Neural cell (in vitro differentiated cells): ENCODE measurements at regions not wholly inside any gene's neighbourhood (a gene's known extent, or its start where the extent isn't known, plus 50 kb on each side); places are given as distances from the start of the nearest gene placed in this dataset.

Experiments
- H2AFZ ChIP-seq: fragments of 200-600, 300-800 bp; sonication (generic), shearing (Covaris generic); 2 replicates; pipeline ENCODE4 v1.6.0; 2014; ENCODE audit warnings: low read depth, mild to moderate bottlenecking, antibody characterized with exemption, low read length, moderate library complexity
- H3F3A ChIP-seq: fragments of 200-600 bp; shearing (Covaris generic); 2 replicates; pipeline ENCODE4 v1.6.1; 2016; ENCODE audit warnings: mild to moderate bottlenecking, moderate library complexity, mixed read lengths, antibody characterized with exemption, low read length; ENCODE audit not compliant: insufficient read depth, poor library complexity, severe bottlenecking
- H3K27ac ChIP-seq: fragments of 200-600, 300-800 bp; sonication (generic), shearing (Covaris generic); 2 replicates; pipeline ENCODE4 v1.5.1; 2014; ENCODE audit warnings: mild to moderate bottlenecking, low read length, moderate library complexity
- H3K27me3 ChIP-seq: fragments of 300-800, 200-600 bp; sonication (generic), shearing (Covaris generic); 2 replicates; pipeline ENCODE4 v1.6.0; 2014; ENCODE audit warnings: mild to moderate bottlenecking, low read depth, low read length, moderate library complexity; ENCODE audit not compliant: insufficient read depth
- H3K36me3 ChIP-seq: fragments of 300-800, 200-600 bp; sonication (generic), shearing (Covaris generic); 2 replicates; pipeline ENCODE4 v1.5.1; 2014; ENCODE audit warnings: mild to moderate bottlenecking, antibody characterized with exemption, low read length, moderate library complexity; ENCODE audit not compliant: insufficient read depth
- H3K4me2 ChIP-seq: fragments of 300-800, 200-600 bp; sonication (generic), shearing (Covaris generic); 2 replicates; pipeline ENCODE4 v1.6.0; 2014; ENCODE audit warnings: mild to moderate bottlenecking, low read length
- H3K4me3 ChIP-seq: fragments of 300-800, 200-600 bp; sonication (generic), shearing (Covaris generic); 2 replicates; pipeline ENCODE4 v1.5.1; 2014; ENCODE audit warnings: mild to moderate bottlenecking, low read length, moderate library complexity
- H3K79me2 ChIP-seq: fragments of 200-600 bp; shearing (Covaris generic); replicated peaks from 2 replicates; pipeline ENCODE4 v1.6.0; 2014; ENCODE audit warnings: mild to moderate bottlenecking, low read length, moderate library complexity; ENCODE audit not compliant: insufficient read depth
- H3K9ac ChIP-seq: fragments of 300-800, 200-600 bp; sonication (generic), shearing (Covaris generic); 2 replicates; pipeline ENCODE4 v1.6.1; 2016; ENCODE audit warnings: mild to moderate bottlenecking, low read length, mixed read lengths
- H3K9me2 ChIP-seq: fragments of 200-600 bp; shearing (Covaris generic); 2 replicates; pipeline ENCODE4 v1.6.1; 2016; ENCODE audit warnings: mild to moderate bottlenecking, low read length, mixed read lengths; ENCODE audit not compliant: insufficient read depth
- H3K9me3 ChIP-seq: fragments of 200-600, 300-800 bp; sonication (generic), shearing (Covaris generic); 2 replicates; pipeline ENCODE4 v1.6.1; 2016; ENCODE audit warnings: mild to moderate bottlenecking, mixed run types, low read length, moderate library complexity, mixed read lengths
- H4K20me1 ChIP-seq: fragments of 200-600 bp; shearing (Covaris generic); 2 replicates; pipeline ENCODE4 v1.6.1; 2016; ENCODE audit warnings: mild to moderate bottlenecking, mixed run types; ENCODE audit not compliant: insufficient read depth
- CTCF ChIP-seq: fragments of 450-650 bp; IDR thresholded peaks from 2 replicates; pipeline ENCODE4 v1.5.1; 2014; ENCODE audit warnings: antibody characterized with exemption, mild to moderate bottlenecking, moderate library complexity; ENCODE audit not compliant: poor library complexity, severe bottlenecking
- EP300 ChIP-seq: fragments of 450-650 bp; conservative IDR thresholded peaks from 2 replicates; pipeline ENCODE4 v1.6.1; 2014; ENCODE audit warnings: antibody characterized with exemption, mild to moderate bottlenecking, moderate library complexity; ENCODE audit not compliant: poor library complexity, severe bottlenecking
- EZH2 ChIP-seq: fragments of 200-600, 300-800 bp; shearing (Covaris generic), sonication (generic); IDR thresholded peaks from 2 replicates; pipeline ENCODE4 v1.6.1; 2014; ENCODE audit warnings: antibody characterized with exemption, low read length, borderline replicate concordance, mild to moderate bottlenecking; ENCODE audit not compliant: insufficient read depth, poor library complexity, severe bottlenecking
- MXI1 ChIP-seq: fragments of 450-650 bp; conservative IDR thresholded peaks from 2 replicates; pipeline ENCODE4 v1.6.1; 2014; ENCODE audit warnings: antibody characterized with exemption, mild to moderate bottlenecking; ENCODE audit not compliant: poor library complexity, severe bottlenecking
- POLR2AphosphoS5 ChIP-seq: IDR thresholded peaks from 2 replicates; pipeline ENCODE4 v1.6.1; 2012
- RAD21 ChIP-seq: fragments of 450-650 bp; conservative IDR thresholded peaks from 2 replicates; pipeline ENCODE4 v1.6.1; 2014; ENCODE audit warnings: antibody characterized with exemption, mild to moderate bottlenecking, moderate library complexity
- REST ChIP-seq: IDR thresholded peaks from 2 replicates; pipeline ENCODE4 v1.6.1; 2012; ENCODE audit warnings: borderline replicate concordance
- SMC3 ChIP-seq: fragments of 450-650 bp; conservative IDR thresholded peaks from 2 replicates; pipeline ENCODE4 v1.6.1; 2014; ENCODE audit warnings: antibody characterized with exemption, mild to moderate bottlenecking, moderate library complexity; ENCODE audit not compliant: poor library complexity
- TAF1 ChIP-seq: IDR thresholded peaks from 2 replicates; pipeline ENCODE4 v1.6.1; 2012; ENCODE audit warnings: low read depth

GRCh38 chr5:169474226-169474625 is 109.3 kb upstream of the SPDL1 start:
- no peaks in the 10 kb centered on the region for H3K36me3 ChIP-seq
- no peak overlapping the region for H3K4me3 ChIP-seq
- no peaks in the 10 kb centered on the region for H3K27me3 ChIP-seq
- no peak overlapping the region for H3K4me2 ChIP-seq
- H4K20me1 ChIP-seq, result no peaks in the 10 kb centered on the region
- no peaks in the 10 kb centered on the region for H3K79me2 ChIP-seq
- no peaks in the 10 kb centered on the region for H3F3A ChIP-seq
- no peak overlapping the region for H3K27ac ChIP-seq
- no peak for TF ChIP-seq EP300
- TF ChIP-seq POLR2AphosphoS5, result no peak
- no peak for TF ChIP-seq RAD21
- TF ChIP-seq SMC3, result no peak
- no peak for TF ChIP-seq CTCF
- no peak for TF ChIP-seq TAF1
- no peak for TF ChIP-seq MXI1
- H2AFZ ChIP-seq, result no peak overlapping the region
- H3K9me3 ChIP-seq, result no peaks in the 10 kb centered on the region
- no peak overlapping the region for H3K9ac ChIP-seq
- no peaks in the 10 kb centered on the region for H3K9me2 ChIP-seq

- Histone ChIP-seq H3K4me2 (no peak overlapping the region), H3K9ac (no peak overlapping the region), H3K4me3 (no peak overlapping the region), H4K20me1 (no peaks in the 10 kb centered on the region), H3F3A (no peaks in the 10 kb centered on the region), H3K27me3 (no peaks in the 10 kb centered on the region), H3K79me2 (no peaks in the 10 kb centered on the region), H2AFZ (no peak overlapping the region), H3K9me2 (no peaks in the 10 kb centered on the region), H3K9me3 (no peaks in the 10 kb centered on the region), H3K27ac (no peak overlapping the region), H3K36me3 (no peaks in the 10 kb centered on the region)
- no peak for TF ChIP-seq RAD21
- no peak for TF ChIP-seq EZH2
- TF ChIP-seq MXI1, result no peak
- TF ChIP-seq EP300, result no peak
- no peak for TF ChIP-seq SMC3
- no peak for TF ChIP-seq CTCF
- TF ChIP-seq TAF1, result no peak
- no peak for TF ChIP-seq REST
- no peak for TF ChIP-seq POLR2AphosphoS5
These were observed 111.0 kb upstream of the SPDL1 start for GRCh38 chr5:169472544-169472943.
